HG03521 (cell line): ENCODE measurements at regions not wholly inside any gene's neighbourhood (a gene's known extent, or its start where the extent isn't known, plus 50 kb on each side); places are given as distances from the start of the nearest gene placed in this dataset.

Source experiments
- ATAC-seq: cut with Tn5 transposase; IDR thresholded peaks from one replicate; pipeline ENCODE4 v1.9.1; 2021; ENCODE audit warnings: mild to moderate bottlenecking, moderate library complexity; ENCODE audit not compliant: unreplicated experiment

DNA sequence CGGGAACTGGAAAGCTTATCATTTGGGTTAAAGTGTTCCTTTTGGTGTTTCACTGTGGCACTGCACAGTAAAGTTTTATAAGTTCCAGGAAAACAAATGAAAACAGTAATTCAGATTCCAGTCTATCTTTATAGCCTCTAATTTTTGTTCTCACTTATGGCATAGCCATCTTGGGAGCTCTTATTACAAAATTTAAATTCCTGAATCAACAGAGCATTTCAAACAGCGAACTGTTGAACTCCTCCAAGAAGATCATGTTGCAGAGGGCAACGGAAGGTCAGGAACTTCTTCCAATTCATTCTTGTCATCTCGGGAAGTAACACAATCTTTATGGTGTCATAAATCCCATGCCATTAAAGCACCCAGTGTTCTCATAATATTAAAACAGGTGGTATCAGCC, 229.1 kb downstream of the KCNC2 start:
- no peak for ATAC-seq

- ATAC-seq, result no peak
These were observed 228.1 kb downstream of the KCNC2 start for GRCh38 chr12:74981541-74981940.

DNA sequence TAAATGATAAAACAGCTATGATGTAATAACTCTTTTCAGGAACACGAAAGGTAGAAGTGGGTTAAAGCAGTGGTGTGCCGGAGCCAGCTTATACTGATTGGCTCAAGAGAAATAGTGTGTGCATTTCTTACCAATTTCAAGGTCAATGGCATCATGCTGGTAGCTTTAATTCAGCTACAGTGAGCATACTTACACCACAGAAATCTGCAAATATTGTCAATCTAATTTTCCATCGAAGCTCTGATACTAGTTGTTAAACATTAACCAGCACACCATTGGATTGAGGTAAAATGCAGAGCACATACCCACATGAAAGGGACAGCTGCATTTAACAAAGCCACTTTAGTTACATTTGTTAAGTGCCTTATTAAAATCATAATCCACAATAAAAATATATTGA, 225.7 kb downstream of the KCNC2 start:
- no peak for ATAC-seq

- no peak for ATAC-seq
These were observed 225.0 kb downstream of the KCNC2 start for GRCh38 chr12:74984631-74985030.

GRCh38 chr12:74985293-74985985, 224.2 kb downstream of the KCNC2 start:
- ATAC-seq, result no peak

GRCh38 chr12:74985986-74986319, 223.7 kb downstream of the KCNC2 start:
- ATAC-seq, result no peak

- no peak for ATAC-seq
These were observed 221.5 kb downstream of the KCNC2 start for GRCh38 chr12:74988156-74988555.
